ENCODE measurements at regions not wholly inside any gene's neighbourhood (a gene's known extent, or its start where the extent isn't known, plus 50 kb on each side); places are given as distances from the start of the nearest gene placed in this dataset.

GRCh38 chr18:1483385-1483784 is 578.7 kb downstream of the ADCYAP1 start:
- H3K27ac ChIP-seq (replicated peaks): no peak overlapping the region
- no peak for DNase-seq (ENCODE audit: low read depth in 1 of 2, low spot score in 1 of 2)
- TF ChIP-seq REST (IDR thresholded peaks at IDR 0.05; ENCODE audit: insufficient replicate concordance, low read depth): no peak
- no peak for TF ChIP-seq SPI1 (IDR thresholded peaks at IDR 0.05; ENCODE audit: borderline replicate concordance, low read depth)
- TF ChIP-seq CTCF (IDR thresholded peaks at IDR 0.05; ENCODE audit: insufficient read depth, low read length): no peak
- TF ChIP-seq POLR2AphosphoS5 (IDR thresholded peaks at IDR 0.05; ENCODE audit: low read depth): no peak
- TF ChIP-seq GABPA (IDR thresholded peaks at IDR 0.05; ENCODE audit: low read depth): no peak
- H3K4me3 ChIP-seq (replicated peaks; ENCODE audit: insufficient read depth, low read length): no peak overlapping the region
- no peaks in the 10 kb centered on the region for H3K27me3 ChIP-seq (ENCODE audit: insufficient read depth, poor library complexity, severe bottlenecking)

GRCh38 chr18:1487457-1487856 is 582.8 kb downstream of the ADCYAP1 start:
- H3K27me3 ChIP-seq (ENCODE audit: insufficient read depth, poor library complexity, severe bottlenecking): no peaks in the 10 kb centered on the region
- no peak overlapping the region for H3K27ac ChIP-seq (replicated peaks)
- no peak for DNase-seq (ENCODE audit: low read depth in 1 of 2, low spot score in 1 of 2)
- no peak overlapping the region for H3K4me3 ChIP-seq (replicated peaks; ENCODE audit: insufficient read depth, low read length)
- TF ChIP-seq POLR2AphosphoS5 (IDR thresholded peaks at IDR 0.05; ENCODE audit: low read depth) (no peak), CTCF (IDR thresholded peaks at IDR 0.05; ENCODE audit: insufficient read depth, low read length) (no peak), REST (IDR thresholded peaks at IDR 0.05; ENCODE audit: insufficient replicate concordance, low read depth) (no peak), SPI1 (IDR thresholded peaks at IDR 0.05; ENCODE audit: borderline replicate concordance, low read depth) (no peak), GABPA (IDR thresholded peaks at IDR 0.05; ENCODE audit: low read depth) (no peak)

GRCh38 chr18:1488394-1488793 is 583.7 kb downstream of the ADCYAP1 start:
- no peak for DNase-seq (ENCODE audit: low read depth in 1 of 2, low spot score in 1 of 2)
- Histone ChIP-seq H3K27me3 (ENCODE audit: insufficient read depth, poor library complexity, severe bottlenecking) (no peaks in the 10 kb centered on the region), H3K4me3 (replicated peaks; ENCODE audit: insufficient read depth, low read length) (no peak overlapping the region), H3K27ac (replicated peaks) (no peak overlapping the region)
- TF ChIP-seq SPI1 (IDR thresholded peaks at IDR 0.05; ENCODE audit: borderline replicate concordance, low read depth) (no peak), CTCF (IDR thresholded peaks at IDR 0.05; ENCODE audit: insufficient read depth, low read length) (no peak), POLR2AphosphoS5 (IDR thresholded peaks at IDR 0.05; ENCODE audit: low read depth) (no peak), REST (IDR thresholded peaks at IDR 0.05; ENCODE audit: insufficient replicate concordance, low read depth) (no peak), GABPA (IDR thresholded peaks at IDR 0.05; ENCODE audit: low read depth) (no peak)

All from HL-60 (cell line).